GM19438 (cell line): ENCODE measurements at regions not wholly inside any gene's neighbourhood (a gene's known extent, or its start where the extent isn't known, plus 50 kb on each side); places are given as distances from the start of the nearest gene placed in this dataset.
"Not testable (repeated sequence)": the region's sequence is repeated elsewhere in the genome, so short reads cannot be mapped to it uniquely, and the experiment has no call there.

ENCODE experiments used
- ATAC-seq: cut with Tn5 transposase; IDR thresholded peaks from one replicate; pipeline ENCODE4 v1.9.1; 2021; ENCODE audit warnings: low read depth; ENCODE audit not compliant: unreplicated experiment

GRCh38 chr18:39166776-39167175 lies 1601.2 kb upstream of the CELF4 start:
- no peak for ATAC-seq

GRCh38 chr18:39162013-39162827 lies 1596.6 kb upstream of the CELF4 start:
- ATAC-seq = no peak

- ATAC-seq = no peak
Observed at GRCh38 chr18:39149211-39149806, 1583.7 kb upstream of the CELF4 start.

GRCh38 chr18:39134255-39134654 lies 1568.7 kb upstream of the CELF4 start:
- no peak for ATAC-seq

- ATAC-seq = not testable (repeated sequence)
Observed at GRCh38 chr18:39127538-39127937, 1561.9 kb upstream of the CELF4 start.

GRCh38 chr18:39113790-39114189 lies 1548.2 kb upstream of the CELF4 start:
- no peak for ATAC-seq

- ATAC-seq = no peak
Observed at GRCh38 chr18:39105104-39105503, 1539.5 kb upstream of the CELF4 start.

GRCh38 chr18:39072970-39073369 lies 1507.4 kb upstream of the CELF4 start:
- no peak for ATAC-seq

- ATAC-seq = no peak
Observed at GRCh38 chr18:39062426-39062825, 1496.8 kb upstream of the CELF4 start.

GRCh38 chr18:39058386-39059000 lies 1492.9 kb upstream of the CELF4 start:
- no peak for ATAC-seq

- ATAC-seq = no peak
Observed at GRCh38 chr18:39057423-39058064, 1491.9 kb upstream of the CELF4 start.

GRCh38 chr18:39053571-39053970 lies 1488.0 kb upstream of the CELF4 start:
- no peak for ATAC-seq

GRCh38 chr18:39051013-39051412 lies 1485.4 kb upstream of the CELF4 start:
- ATAC-seq = no peak

GRCh38 chr18:39039813-39040212 lies 1474.2 kb upstream of the CELF4 start:
- no peak for ATAC-seq

- ATAC-seq = no peak
Observed at GRCh38 chr18:39037925-39038324, 1472.3 kb upstream of the CELF4 start.

GRCh38 chr18:39033312-39033711 lies 1467.7 kb upstream of the CELF4 start:
- ATAC-seq = no peak

- ATAC-seq = no peak
Observed at GRCh38 chr18:39031647-39032046, 1466.0 kb upstream of the CELF4 start.

- no peak for ATAC-seq
Observed at GRCh38 chr18:39030124-39030655, 1464.6 kb upstream of the CELF4 start.

- no peak for ATAC-seq
Observed at GRCh38 chr18:39025531-39025930, 1459.9 kb upstream of the CELF4 start.

GRCh38 chr18:39019989-39020388 lies 1454.4 kb upstream of the CELF4 start:
- ATAC-seq = no peak
